K562 (cell line): ENCODE measurements at regions not wholly inside any gene's neighbourhood (a gene's known extent, or its start where the extent isn't known, plus 50 kb on each side); places are given as distances from the start of the nearest gene placed in this dataset.

Source experiments
- ATAC-seq: fragments of 200-7000 bp; cut with Tn5 transposase; 3 replicates; pipeline ENCODE4 v1.9.1; 2020; ENCODE audit warnings: moderate library complexity
- BruUV-seq: library from RNA; stranded (reverse); fragments of 400-500 nt; replicated peaks from 2 replicates; lab custom pipeline; 2021; lab: Mats Ljungman, UMichigan
- CTCF ChIA-PET: fragments of 300-600 bp; formaldehyde crosslinking; extraction: SDS; loops from one replicate; lab custom pipeline; 2021; ENCODE audit warnings: low intra/inter-chr PET ratio; lab: Yijun Ruan, JAX
- POLR2A ChIA-PET: fragments of 300-600, 350-650 bp; sonication (Branson Sonifier 250); formaldehyde crosslinking; extraction: SDS; loops from one replicate; lab custom pipeline; 2021; ENCODE audit warnings: antibody characterized with exemption, inconsistent platforms; lab: Yijun Ruan, JAX
- DNase-seq, 4 experiments: peaks; one replicate each; pipeline versions ENCODE4 v3.0.0 to v3.0.0-alpha.2; 2011 to 2018; ENCODE audit warnings: low spot score in 3 of 4, mixed read lengths in 3 of 4; ENCODE audit errors: extremely low read depth in 1 of 4
- FAIRE-seq: peaks from 2 replicates; lab custom pipeline; 2011; peaks lifted over from hg19 to GRCh38; lab: Jason Lieb, UNC
- H2AFZ ChIP-seq: 2 replicates; pipeline ENCODE4 v1.6.0; 2011; ENCODE audit warnings: low read depth, low read length, control low read depth, inconsistent platforms
- H3K27ac ChIP-seq: fragments of 200-600 bp; 3 replicates; pipeline ENCODE4 v1.8.0; 2011; ENCODE audit warnings: low read depth, mild to moderate bottlenecking, control low read depth, inconsistent platforms, low read length, moderate library complexity, mixed read lengths; ENCODE audit errors: extremely low read depth
- H3K27me3 ChIP-seq, 2 experiments: fragments of 300-600 bp in 1 of 2; 2 replicates in 1 of 2; 3 replicates in 1 of 2; pipeline versions ENCODE4 v1.6.0 to v1.8.0; 2011; ENCODE audit warnings: inconsistent platforms in 2 of 2, low read length in 2 of 2, mild to moderate bottlenecking in 1 of 2, mixed read lengths in 1 of 2, moderate library complexity in 1 of 2; ENCODE audit not compliant: control insufficient read depth in 2 of 2, insufficient read depth in 2 of 2
- H3K36me3 ChIP-seq: fragments of 300-600 bp; 3 replicates; pipeline ENCODE4 v1.8.0; 2011; ENCODE audit warnings: mild to moderate bottlenecking, low read length, inconsistent platforms; ENCODE audit not compliant: control insufficient read depth, insufficient read depth
- H3K4me1 ChIP-seq, 2 experiments: fragments of 200-600 bp in 1 of 2; replicated peaks in 1 of 2; 2 replicates in 1 of 2; 3 replicates in 1 of 2; pipeline versions ENCODE4 v1.5.1 to v1.8.0; 2011; ENCODE audit warnings: inconsistent platforms in 2 of 2, low read length in 2 of 2, mild to moderate bottlenecking in 1 of 2, mixed read lengths in 1 of 2, moderate library complexity in 1 of 2; ENCODE audit not compliant: control insufficient read depth in 2 of 2, insufficient read depth in 2 of 2
- H3K4me2 ChIP-seq: 2 replicates; pipeline ENCODE4 v1.6.1; 2011; ENCODE audit warnings: low read length, control low read depth, inconsistent platforms, mixed read lengths; ENCODE audit not compliant: insufficient read depth
- H3K4me3 ChIP-seq: fragments of 200-600 bp; sonication (generic), shearing (Covaris generic); 2 replicates; pipeline ENCODE4 v1.5.1; 2016; ENCODE audit warnings: control low read depth, inconsistent platforms
- H3K79me2 ChIP-seq: fragments of 200-600 bp; 3 replicates; pipeline ENCODE4 v1.8.0; 2011; ENCODE audit warnings: low read length, inconsistent platforms; ENCODE audit not compliant: control insufficient read depth, insufficient read depth
- H3K9ac ChIP-seq, 2 experiments: 2 replicates each; pipeline versions ENCODE4 v1.6.0 to v1.6.1; 2011; ENCODE audit warnings: low read depth in 2 of 2, low read length in 2 of 2, control low read depth in 1 of 2, inconsistent platforms in 1 of 2, mild to moderate bottlenecking in 1 of 2, mixed read lengths in 1 of 2; ENCODE audit not compliant: insufficient read depth in 1 of 2
- H3K9me1 ChIP-seq: one replicate; pipeline ENCODE4 v1.6.0; 2011; ENCODE audit warnings: inconsistent platforms, mild to moderate bottlenecking, low read length, moderate library complexity; ENCODE audit not compliant: control insufficient read depth, insufficient read depth
- H3K9me3 ChIP-seq: replicated peaks from 2 replicates; pipeline ENCODE4 v1.5.1; 2011; ENCODE audit warnings: low read depth, low read length, inconsistent platforms; ENCODE audit not compliant: control insufficient read depth, insufficient read depth
- H4K20me1 ChIP-seq: replicated peaks from 2 replicates; pipeline ENCODE4 v1.6.1; 2011; ENCODE audit warnings: low read length, inconsistent platforms, mixed read lengths; ENCODE audit not compliant: control insufficient read depth, insufficient read depth
- DLX4 ChIP-seq: fragments of 250-450 bp; sonication (Bioruptor Pico); IDR thresholded peaks from 2 replicates; pipeline ENCODE4 v1.6.1; 2021; ENCODE audit warnings: mild to moderate bottlenecking
- FOXA3 ChIP-seq, 2 experiments: fragments of 450-650 bp in 1 of 2; sonication (generic) in 1 of 2; formaldehyde crosslinking; IDR thresholded peaks in 1 of 2; conservative IDR thresholded peaks in 1 of 2; 2 replicates each; pipeline versions ENCODE4 v1.4.0 to v1.8.0; 2020 to 2022; ENCODE audit warnings: mild to moderate bottlenecking in 2 of 2, missing genetic modification reagents in 1 of 2
- FOXJ2 ChIP-seq: fragments of 200-800 bp; sonication (Bioruptor generic); IDR thresholded peaks from 2 replicates; pipeline ENCODE4 v1.6.1; 2016; ENCODE audit warnings: missing genetic modification characterization, missing compliant biosample characterization
- RB1 ChIP-seq: fragments of 450-650 bp; IDR thresholded peaks from 2 replicates; pipeline ENCODE4 v1.6.1; 2017; ENCODE audit warnings: low read depth, mild to moderate bottlenecking
- SMARCA4 ChIP-seq: fragments of 450-650 bp; IDR thresholded peaks from 2 replicates; pipeline ENCODE4 v1.6.1; 2016
- SRSF3 ChIP-seq: fragments of 200-400 bp; formaldehyde crosslinking; IDR thresholded peaks from 2 replicates; pipeline ENCODE4 v1.6.1; 2016; ENCODE audit warnings: mild to moderate bottlenecking, low read length, moderate library complexity; ENCODE audit not compliant: insufficient read depth
- TCF15 ChIP-seq: fragments of 250-450 bp; sonication (Bioruptor Pico); IDR thresholded peaks from 2 replicates; pipeline ENCODE4 v1.8.0; 2022; ENCODE audit warnings: moderate library complexity, mild to moderate bottlenecking, inconsistent platforms
- ZBTB9 ChIP-seq: fragments of 450-650 bp; formaldehyde crosslinking; IDR thresholded peaks from 2 replicates; pipeline ENCODE4 v1.4.0; 2020; ENCODE audit warnings: mild to moderate bottlenecking, moderate library complexity
- ZNF12 ChIP-seq: sonication (generic); formaldehyde crosslinking; IDR thresholded peaks from 2 replicates; pipeline ENCODE4 v1.4.0; 2020; ENCODE audit warnings: mild to moderate bottlenecking, missing genetic modification reagents
- ZNF146 ChIP-seq: IDR thresholded peaks from one replicate; pipeline ENCODE4 v1.6.1; 2018; ENCODE audit warnings: missing compliant biosample characterization; ENCODE audit not compliant: unreplicated experiment
- ZNF445 ChIP-seq: fragments of 250-450 bp; sonication (Bioruptor Pico); IDR thresholded peaks from 2 replicates; pipeline ENCODE4 v1.4.0; 2020; ENCODE audit warnings: low read depth, mild to moderate bottlenecking, moderate library complexity
- ZNF561 ChIP-seq: fragments of 450-650 bp; formaldehyde crosslinking; conservative IDR thresholded peaks from 2 replicates; pipeline ENCODE4 v1.4.0; 2020; ENCODE audit warnings: mild to moderate bottlenecking, moderate library complexity
- ZNF75A ChIP-seq: fragments of 450-650 bp; formaldehyde crosslinking; IDR thresholded peaks from 2 replicates; pipeline ENCODE4 v1.4.0; 2020; ENCODE audit warnings: mild to moderate bottlenecking
- WGBS: fragments of 100-300 bp; shearing (Covaris generic); methylation state at CpG from one replicate; pipeline ENCODE4 v1.1.6; 2016; ENCODE audit warnings: low coverage, mixed read lengths; ENCODE audit not compliant: insufficient coverage; ENCODE audit errors: missing lambda C conversion rate; 5-methylcytosine and 5-hydroxymethylcytosine counted together
- in situ Hi-C: fragments of 300-500 bp; cut with MboI; formaldehyde crosslinking; loops from 4 replicates; pipeline ENCODE4 v1.15.0; 2018; ENCODE audit warnings: inconsistent platforms, mixed read lengths
- intact Hi-C: fragments of 100-400 bp; cut with micrococcal nuclease; formaldehyde crosslinking; loops from 2 replicates; pipeline ENCODE4 v1.14.2; 2022

DNA sequence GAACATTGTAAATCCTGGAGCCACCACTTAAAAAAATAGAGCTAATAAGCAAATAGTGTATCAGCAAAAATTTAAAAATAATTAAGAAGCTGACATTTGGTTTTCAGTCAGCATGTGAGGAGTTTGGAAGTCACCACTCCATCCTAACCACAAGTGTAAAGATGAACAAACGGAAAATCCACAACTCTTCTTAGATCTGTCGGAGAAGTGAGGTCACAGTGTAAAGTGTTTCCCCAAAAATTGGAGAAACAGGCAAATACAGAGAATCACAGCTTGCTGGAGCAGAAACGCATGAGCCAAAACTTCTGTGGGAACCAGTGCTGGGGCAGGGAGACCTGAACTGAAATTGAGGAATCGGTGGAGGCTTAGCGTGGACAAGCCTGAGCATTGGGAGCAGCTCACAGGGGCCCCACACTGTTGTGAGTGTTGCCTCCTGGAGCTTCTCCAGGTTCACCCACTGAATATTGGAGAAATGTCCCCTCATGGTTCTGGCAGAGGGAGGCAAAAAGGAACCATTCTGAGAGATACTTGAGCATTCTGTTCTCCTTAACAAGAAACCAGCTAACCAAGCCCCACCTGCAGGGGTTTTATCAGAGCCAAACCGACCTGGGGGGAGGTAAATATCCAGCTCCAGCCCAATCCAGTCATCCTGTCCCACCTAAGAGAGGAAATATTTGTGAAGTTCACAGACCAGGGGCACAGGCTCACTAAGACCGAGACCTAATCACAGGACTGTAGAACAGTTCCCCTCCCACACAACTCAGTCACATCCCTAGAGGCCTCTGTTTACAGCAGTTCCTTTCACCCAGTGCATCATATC is 192.0 kb downstream of the ERMARD start:
- in situ Hi-C loops: no loop called here
- H3K4me1 ChIP-seq: no peaks in the 10 kb centered on the region; a peak in 1 of 5 replicates
- H3K27me3 ChIP-seq: peaks cover 22 to 37% of the 10 kb centered on the region in 2 experiments
- H3K9me1 ChIP-seq: no peaks in the 10 kb centered on the region
- no peaks in the 10 kb centered on the region for H3K79me2 ChIP-seq
- H3K9me3 ChIP-seq: no peaks in the 10 kb centered on the region
- DNase-seq: no peak
- no TSS peak for BruUV-seq
- POLR2A ChIA-PET: no interaction called here
- intact Hi-C loops: no loop called here
- H3K4me2 ChIP-seq: no peak overlapping the region
- no peak overlapping the region for H2AFZ ChIP-seq
- H3K9ac ChIP-seq: no peak overlapping the region
- TF ChIP-seq TCF15 (CRISPR knock-in tag) (no peak), RB1 (no peak), ZNF12 (CRISPR knock-in tag) (no peak), SMARCA4 (no peak), ZNF146 (CRISPR knock-in tag) (no peak), ZBTB9 (CRISPR knock-in tag) (no peak), FOXA3 (CRISPR knock-in tag; conservative IDR thresholded peaks at IDR 0.05 in 1 of 2, IDR thresholded peaks at IDR 0.05 in 1 of 2) (no peak), ZNF75A (CRISPR knock-in tag) (no peak), SRSF3 (no peak), ZNF445 (CRISPR knock-in tag) (no peak), FOXJ2 (no peak), DLX4 (CRISPR knock-in tag) (no peak), ZNF561 (no peak)
- TF ChIP-seq, all 486 proteins: peak for 0
- ATAC-seq (no peak), FAIRE-seq (no peak)
- CTCF ChIA-PET: no interaction called here
- H3K4me3 ChIP-seq: no peak overlapping the region
- H3K36me3 ChIP-seq: no peaks in the 10 kb centered on the region
- 0% methylated on average over 7 of the region's 7 CpGs for WGBS
- no peak overlapping the region for H3K27ac ChIP-seq
- H4K20me1 ChIP-seq: peaks cover 7% of the 10 kb centered on the region; the same call in 1 of the 2 replicates
